22Rv1 (cell line): ENCODE measurements at regions not wholly inside any gene's neighbourhood (a gene's known extent, or its start where the extent isn't known, plus 50 kb on each side); places are given as distances from the start of the nearest gene placed in this dataset.

Source experiments
- H3K27ac ChIP-seq: fragments of 450-650 bp; 2 replicates; pipeline ENCODE4 v1.5.1; 2017
- ZFX ChIP-seq: fragments of 450-650 bp; IDR thresholded peaks from 2 replicates; pipeline ENCODE4 v1.6.1; 2017; ENCODE audit warnings: antibody characterized with exemption, borderline replicate concordance
- TF ChIP-seq, protein P1 (sequence below): fragments of 450-650 bp; IDR thresholded peaks from 2 replicates; pipeline ENCODE4 v1.5.1; 2017; ENCODE audit warnings: mild to moderate bottlenecking

DNA sequence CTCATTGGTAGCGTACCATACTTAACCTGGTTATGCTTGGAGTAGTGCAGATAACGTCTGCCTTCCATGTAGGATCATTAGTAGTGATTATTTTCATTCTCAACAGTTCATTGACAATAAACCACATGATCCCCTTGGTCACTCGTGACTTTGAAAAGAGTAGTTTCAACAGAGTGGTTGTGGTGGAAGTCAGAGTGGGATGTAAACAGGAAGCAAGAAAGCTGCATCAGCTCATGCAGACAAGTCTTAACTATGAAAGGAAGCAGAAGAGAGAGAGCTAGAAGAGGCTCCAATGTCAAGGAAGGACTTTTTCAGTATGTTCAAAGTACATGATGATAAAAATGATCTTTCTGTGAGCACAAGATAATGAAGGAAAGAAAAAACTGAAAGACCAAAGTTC, 287.4 kb downstream of the MBD2 start:
- no peak overlapping the region for H3K27ac ChIP-seq
- TF ChIP-seq ZFX = no peak
- TF ChIP-seq, protein P1, sequence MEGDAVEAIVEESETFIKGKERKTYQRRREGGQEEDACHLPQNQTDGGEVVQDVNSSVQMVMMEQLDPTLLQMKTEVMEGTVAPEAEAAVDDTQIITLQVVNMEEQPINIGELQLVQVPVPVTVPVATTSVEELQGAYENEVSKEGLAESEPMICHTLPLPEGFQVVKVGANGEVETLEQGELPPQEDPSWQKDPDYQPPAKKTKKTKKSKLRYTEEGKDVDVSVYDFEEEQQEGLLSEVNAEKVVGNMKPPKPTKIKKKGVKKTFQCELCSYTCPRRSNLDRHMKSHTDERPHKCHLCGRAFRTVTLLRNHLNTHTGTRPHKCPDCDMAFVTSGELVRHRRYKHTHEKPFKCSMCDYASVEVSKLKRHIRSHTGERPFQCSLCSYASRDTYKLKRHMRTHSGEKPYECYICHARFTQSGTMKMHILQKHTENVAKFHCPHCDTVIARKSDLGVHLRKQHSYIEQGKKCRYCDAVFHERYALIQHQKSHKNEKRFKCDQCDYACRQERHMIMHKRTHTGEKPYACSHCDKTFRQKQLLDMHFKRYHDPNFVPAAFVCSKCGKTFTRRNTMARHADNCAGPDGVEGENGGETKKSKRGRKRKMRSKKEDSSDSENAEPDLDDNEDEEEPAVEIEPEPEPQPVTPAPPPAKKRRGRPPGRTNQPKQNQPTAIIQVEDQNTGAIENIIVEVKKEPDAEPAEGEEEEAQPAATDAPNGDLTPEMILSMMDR = no peak

DNA sequence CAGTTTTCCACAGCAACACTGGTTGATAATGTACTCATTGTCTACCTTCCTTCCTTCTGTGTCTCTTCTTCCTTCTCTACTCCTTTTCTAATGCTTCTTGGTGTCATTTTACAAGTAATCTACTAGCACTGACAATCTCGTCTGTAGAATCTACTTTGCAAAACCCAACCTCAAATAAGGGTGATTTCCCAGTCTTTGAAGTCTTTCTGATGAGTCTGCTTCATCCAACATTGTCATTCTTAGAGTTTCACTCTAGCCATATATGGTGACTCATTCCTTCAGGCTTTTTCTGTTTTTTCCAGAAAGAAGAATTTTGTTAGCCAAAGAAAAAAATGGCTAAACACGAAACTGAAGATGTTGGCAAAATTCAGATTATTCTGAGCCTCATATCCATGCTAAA, 288.7 kb downstream of the MBD2 start:
- TF ChIP-seq ZFX = no peak
- TF ChIP-seq, protein P1 = no peak
- no peak overlapping the region for H3K27ac ChIP-seq

DNA sequence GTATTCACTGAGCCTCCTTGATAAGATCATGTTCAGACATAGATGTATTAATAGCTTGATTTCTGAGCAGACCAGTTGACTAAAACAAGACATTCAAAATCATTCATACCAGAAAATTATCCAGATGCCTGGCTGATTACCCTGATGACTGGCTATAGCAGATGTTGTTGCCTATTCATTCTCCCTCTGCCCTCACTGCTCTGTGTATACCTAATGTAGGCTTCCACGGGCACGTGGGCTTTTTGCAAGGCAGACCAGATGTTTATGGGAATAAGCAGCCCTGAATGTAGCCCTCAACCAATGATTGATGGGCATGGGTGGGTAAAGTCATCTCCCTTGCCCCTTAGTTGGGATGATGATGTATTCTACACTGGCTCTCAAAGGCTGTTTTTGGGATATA, 289.1 kb downstream of the MBD2 start:
- H3K27ac ChIP-seq = no peak overlapping the region
- no peak for TF ChIP-seq ZFX
- TF ChIP-seq, protein P1 = no peak

DNA sequence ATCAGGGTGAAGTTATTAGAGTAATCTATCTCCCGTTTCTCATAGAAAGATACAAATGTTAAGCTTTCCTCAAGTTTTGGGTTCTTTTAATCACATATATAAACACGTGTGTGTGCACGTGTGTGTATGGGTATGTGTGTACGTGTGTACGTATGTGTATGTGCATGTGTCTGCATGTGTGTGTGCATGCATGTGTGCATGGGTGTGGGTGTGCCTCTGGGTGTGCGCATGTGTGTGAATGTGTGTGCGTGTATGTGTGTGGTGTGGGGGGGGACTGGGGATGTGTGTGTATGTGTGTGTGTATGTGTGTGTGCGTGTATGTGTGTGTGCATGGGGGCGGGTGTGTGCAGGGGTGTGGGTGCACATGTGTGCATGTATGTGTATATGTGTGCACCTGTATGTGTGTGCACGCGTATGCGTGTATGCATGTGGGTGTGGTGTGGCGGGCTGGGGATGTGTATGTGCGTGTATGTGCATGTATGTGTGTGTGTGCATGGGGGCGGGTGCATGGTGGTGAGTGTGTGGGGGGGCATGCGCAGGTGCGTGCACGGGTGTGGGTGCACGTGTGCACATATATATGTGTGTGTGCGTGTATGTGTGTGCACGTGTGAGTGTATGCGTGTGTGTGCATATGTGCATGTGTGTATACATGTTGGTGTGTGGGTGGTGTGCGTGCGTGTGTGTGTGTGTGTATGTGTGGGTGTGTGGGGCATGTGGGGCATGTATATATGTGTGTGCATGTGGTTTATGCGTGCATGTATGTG, 304.0 kb downstream of the MBD2 start:
- TF ChIP-seq ZFX = no peak
- TF ChIP-seq, protein P1 = no peak
- no peak overlapping the region for H3K27ac ChIP-seq

DNA sequence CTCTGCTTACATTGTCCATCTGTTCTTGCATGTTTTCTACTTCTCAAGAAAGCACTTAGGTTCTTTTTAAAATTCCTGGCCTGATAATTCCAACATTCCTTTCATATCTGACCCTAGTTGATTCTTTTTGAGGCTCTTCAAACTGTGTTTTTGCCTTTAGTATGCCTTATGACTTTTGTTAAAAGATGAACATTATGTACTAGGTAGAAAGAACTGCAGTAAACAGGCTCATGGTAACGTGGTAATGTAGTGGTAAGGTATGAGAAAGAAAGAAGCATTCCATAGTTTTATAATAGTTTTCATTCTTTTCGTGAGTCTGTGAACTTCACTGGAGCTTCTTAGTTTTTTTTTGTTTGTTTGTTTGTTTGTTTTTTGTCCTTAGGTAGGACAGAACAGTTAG, 306.4 kb downstream of the MBD2 start:
- no peak overlapping the region for H3K27ac ChIP-seq
- TF ChIP-seq ZFX = no peak
- TF ChIP-seq, protein P1 = no peak

DNA sequence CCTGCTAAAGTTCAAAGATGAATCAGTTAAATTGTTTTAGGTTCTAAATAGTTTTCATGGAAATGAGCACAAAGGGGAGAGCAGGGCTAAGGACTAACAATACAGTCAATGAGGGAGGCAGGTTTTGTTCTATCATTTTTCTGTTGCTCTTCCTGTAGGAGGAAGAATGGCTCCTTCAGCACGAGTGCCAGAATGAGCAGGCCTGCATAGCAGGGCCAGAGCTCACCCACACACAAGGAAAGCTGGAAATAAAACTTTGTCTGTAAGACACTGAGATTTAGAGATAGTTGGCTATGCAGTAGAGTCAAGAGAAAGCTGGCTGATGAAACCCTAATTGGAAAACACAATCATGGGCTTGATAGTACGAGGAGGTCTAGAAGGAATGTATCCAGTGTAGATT, 313.3 kb downstream of the MBD2 start:
- TF ChIP-seq ZFX = no peak
- TF ChIP-seq, protein P1 = no peak
- no peak overlapping the region for H3K27ac ChIP-seq

DNA sequence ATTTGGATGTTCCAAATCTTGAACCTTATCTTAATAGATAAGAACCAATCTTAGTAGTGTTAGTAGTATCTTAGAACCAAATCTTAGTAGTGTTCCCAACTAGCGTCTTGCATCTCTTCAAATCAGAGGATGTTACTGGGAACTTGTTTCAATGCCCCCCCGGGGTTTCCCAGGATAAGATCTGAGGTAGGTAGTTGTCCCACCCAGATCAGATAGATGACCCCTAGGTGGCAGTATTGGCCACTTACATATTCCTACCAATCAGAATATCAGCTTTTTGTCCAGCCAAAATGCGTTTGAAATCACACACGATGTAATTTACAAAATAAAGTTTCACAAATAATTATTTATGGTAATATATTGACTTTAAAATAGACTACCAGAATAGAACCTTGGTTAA, 314.8 kb downstream of the MBD2 start:
- H3K27ac ChIP-seq = no peak overlapping the region
- no peak for TF ChIP-seq ZFX
- TF ChIP-seq, protein P1 = peak; percentile 83
